Cardiac fibroblast (primary cell): ENCODE measurements at regions not wholly inside any gene's neighbourhood (a gene's known extent, or its start where the extent isn't known, plus 50 kb on each side); places are given as distances from the start of the nearest gene placed in this dataset.

ENCODE experiments used
- DNase-seq, 2 donors: peaks; one replicate each; pipeline versions ENCODE4 v3.0.0 to v3.0.0-alpha.2; 2010; ENCODE audit warnings: low read depth in 2 of 2
- H3K4me3 ChIP-seq, 2 donors: replicated peaks in 1 of 2; 1 replicate in 1 of 2; 2 replicates in 1 of 2; pipeline ENCODE4 v1.5.1; 2011; ENCODE audit warnings: low read depth in 2 of 2, low read length in 2 of 2, mild to moderate bottlenecking in 2 of 2, moderate library complexity in 1 of 2
- TF ChIP-seq, protein P1 (sequence below): IDR thresholded peaks from one replicate; pipeline ENCODE4 v1.5.1; 2011; ENCODE audit warnings: low read depth, mild to moderate bottlenecking, low read length, inconsistent platforms

DNA sequence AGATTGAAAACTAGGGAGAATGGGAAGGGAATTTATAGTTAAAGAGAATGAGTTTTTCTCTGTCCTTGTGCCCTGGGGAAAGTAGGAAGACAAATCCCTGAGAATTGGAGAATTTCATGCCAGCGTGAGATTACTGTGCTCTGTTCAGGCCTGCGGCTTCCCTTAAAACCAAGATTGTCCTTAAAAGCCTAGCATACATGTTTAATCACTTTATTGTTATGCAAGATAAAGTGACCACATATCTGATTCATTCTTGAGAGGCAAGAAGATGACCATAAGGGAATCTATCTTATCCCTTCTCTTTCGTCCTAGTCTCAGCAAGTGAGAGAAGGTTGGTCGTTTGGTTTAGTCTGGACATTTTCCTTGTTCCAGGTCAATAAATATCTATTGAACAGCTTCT lies 75.9 kb downstream of the ADCYAP1 start:
- TF ChIP-seq, protein P1, sequence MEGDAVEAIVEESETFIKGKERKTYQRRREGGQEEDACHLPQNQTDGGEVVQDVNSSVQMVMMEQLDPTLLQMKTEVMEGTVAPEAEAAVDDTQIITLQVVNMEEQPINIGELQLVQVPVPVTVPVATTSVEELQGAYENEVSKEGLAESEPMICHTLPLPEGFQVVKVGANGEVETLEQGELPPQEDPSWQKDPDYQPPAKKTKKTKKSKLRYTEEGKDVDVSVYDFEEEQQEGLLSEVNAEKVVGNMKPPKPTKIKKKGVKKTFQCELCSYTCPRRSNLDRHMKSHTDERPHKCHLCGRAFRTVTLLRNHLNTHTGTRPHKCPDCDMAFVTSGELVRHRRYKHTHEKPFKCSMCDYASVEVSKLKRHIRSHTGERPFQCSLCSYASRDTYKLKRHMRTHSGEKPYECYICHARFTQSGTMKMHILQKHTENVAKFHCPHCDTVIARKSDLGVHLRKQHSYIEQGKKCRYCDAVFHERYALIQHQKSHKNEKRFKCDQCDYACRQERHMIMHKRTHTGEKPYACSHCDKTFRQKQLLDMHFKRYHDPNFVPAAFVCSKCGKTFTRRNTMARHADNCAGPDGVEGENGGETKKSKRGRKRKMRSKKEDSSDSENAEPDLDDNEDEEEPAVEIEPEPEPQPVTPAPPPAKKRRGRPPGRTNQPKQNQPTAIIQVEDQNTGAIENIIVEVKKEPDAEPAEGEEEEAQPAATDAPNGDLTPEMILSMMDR, result no peak
- DNase-seq, result peak in 1 of 2 donors; percentile 25

DNA sequence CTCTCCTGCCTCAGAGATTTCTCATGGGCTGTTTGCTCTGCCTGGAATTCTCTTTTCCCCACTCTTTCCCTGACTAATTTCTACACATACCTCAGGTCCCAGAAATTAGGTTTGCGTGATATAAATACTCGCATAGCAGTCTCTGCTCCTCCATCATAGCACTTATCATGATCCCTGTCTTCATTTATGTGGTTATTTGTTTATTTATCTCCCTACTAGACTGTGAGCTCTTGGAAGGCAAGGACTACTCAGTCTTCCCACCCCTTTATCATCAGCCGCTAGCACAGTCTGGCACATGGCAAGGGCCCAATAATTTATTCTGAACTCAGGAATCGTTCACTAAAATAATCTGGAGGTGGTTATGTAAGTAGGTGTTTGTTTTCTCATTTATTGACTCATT lies 79.3 kb downstream of the ADCYAP1 start:
- H3K4me3 ChIP-seq, result no peak overlapping the region
- TF ChIP-seq, protein P1, result no peak
- no peak for DNase-seq

More for the DNA sequence above, 75.9 kb downstream of the ADCYAP1 start:
- no peak overlapping the region for H3K4me3 ChIP-seq

DNA sequence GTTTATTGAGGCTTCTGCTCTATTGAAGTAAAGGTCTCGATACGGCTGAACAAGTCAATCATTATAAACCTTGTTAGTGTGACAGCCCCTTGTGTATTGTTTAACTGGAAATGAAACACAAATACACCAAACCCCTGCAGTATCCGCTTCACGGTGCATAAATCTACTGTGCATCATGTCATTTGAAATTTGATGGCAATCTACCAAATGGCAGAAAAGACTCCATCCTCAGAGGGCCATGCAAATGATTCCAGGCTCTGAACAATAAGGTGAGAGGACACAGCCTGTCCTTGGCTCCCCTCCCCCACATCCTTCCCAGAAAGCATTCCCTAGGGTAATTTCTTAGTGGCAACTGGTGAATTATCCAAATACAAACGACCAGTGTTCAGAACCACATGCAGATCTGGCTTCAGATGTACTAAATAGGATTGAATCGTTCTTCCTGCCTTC lies 80.6 kb downstream of the ADCYAP1 start:
- TF ChIP-seq, protein P1, result no peak
- no peak overlapping the region for H3K4me3 ChIP-seq
- DNase-seq, result no peak

DNA sequence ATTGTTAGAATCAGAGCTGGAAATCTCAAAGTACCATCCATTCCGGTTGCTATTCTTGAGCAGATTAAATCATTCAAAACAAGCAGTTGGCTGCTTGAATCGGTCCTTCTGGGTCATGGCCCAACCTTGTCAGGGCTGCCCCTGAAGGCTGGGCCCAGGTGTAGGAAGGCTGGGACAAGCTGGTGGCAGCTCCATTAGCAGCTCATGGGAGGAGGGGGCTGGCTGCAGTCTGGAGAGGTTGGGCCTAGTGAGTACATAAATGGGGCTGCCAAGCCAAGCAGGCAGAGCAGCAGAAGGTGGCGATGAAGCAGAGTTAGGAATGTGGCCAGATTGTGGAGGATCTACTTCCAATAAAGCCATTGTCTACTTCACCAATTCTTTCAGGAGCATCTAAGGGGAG lies 81.4 kb downstream of the ADCYAP1 start:
- no peak for DNase-seq
- TF ChIP-seq, protein P1, result no peak

DNA sequence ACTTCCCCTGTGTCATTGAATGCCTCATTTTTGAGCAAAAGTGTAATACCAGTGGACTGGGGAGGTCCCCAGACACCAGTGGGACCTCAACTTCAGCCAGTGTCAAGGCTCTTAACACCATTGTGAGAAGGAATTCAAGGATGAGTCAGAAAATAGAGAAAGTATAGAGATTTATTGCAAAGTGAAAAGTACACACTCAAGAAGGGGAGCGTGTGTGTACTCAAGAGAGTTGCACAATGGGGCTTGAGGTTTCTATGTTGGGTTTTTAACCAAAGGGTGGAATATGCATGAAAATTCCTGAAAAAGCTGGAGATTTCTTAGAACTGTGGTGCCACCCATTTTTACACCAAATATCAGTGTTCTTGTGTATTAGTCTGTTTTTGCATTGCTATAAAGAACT lies 81.9 kb downstream of the ADCYAP1 start:
- no peak overlapping the region for H3K4me3 ChIP-seq
- TF ChIP-seq, protein P1, result no peak
- no peak for DNase-seq

More for the DNA sequence above, 81.4 kb downstream of the ADCYAP1 start:
- H3K4me3 ChIP-seq, result no peak overlapping the region

DNA sequence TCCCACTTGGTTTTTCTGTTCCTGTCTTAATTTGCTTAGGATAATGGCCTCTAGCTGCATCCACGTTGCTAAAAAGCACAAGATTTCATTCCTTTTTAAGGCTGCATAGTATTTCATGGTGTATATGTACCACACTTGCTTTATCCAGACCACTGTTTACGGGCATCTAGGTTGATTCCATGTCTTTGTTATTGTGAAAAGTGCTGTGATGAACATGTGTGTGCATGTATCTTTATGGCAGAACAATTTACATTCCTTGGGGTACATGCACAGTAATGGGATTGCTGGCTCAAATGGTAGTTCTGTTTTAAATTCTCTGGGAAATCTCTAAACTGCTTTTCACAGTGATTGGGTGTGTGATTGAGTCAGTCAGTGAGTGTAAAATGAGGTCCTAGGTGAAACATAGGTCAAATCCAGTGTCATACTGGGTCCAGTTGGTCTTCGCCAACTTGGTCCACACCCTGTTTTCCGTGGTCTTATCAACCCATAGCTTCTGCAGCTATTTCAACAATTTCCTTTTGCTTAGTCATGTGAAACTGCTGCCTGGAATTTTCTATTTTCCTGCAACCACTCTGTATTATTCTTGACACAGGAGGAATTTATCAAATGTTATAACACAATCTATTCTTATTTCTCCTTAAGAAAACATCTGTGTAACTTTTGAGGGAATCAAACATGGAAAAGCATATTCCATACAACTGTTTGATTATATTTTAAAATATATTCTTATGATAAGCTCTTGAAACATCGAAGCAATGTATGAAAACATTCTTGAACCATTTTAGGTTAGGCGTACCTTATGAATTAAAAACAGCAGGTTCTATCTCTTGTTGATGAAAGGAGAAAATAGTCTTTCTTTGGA lies 82.9 kb downstream of the ADCYAP1 start:
- H3K4me3 ChIP-seq, result no peak overlapping the region
- DNase-seq, result peak; percentile 83 to 95
- TF ChIP-seq, protein P1, result no peak

DNA sequence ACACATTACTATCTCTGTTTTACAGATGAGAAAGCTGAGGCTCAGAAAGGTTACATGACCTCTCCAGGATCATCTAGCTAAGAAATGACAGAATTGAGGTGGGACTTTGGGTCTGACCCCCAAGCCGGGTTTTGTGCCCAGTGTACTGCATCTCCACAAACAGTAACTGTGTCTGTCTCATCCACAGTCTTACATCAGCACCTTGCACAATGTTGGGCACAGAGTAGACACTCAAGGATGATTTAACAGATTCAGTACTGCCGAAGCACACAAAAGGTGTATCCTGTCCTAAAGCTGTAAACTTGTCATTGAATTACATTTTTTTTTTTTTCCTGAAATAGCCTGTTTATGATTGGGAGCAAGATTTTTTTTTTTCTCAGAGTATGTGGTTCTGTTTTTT lies 84.8 kb downstream of the ADCYAP1 start:
- TF ChIP-seq, protein P1, result no peak
- DNase-seq, result no peak
- H3K4me3 ChIP-seq, result no peak overlapping the region
